Lower leg skin (tissue), 3 donors: ENCODE measurements at regions not wholly inside any gene's neighbourhood (a gene's known extent, or its start where the extent isn't known, plus 50 kb on each side); places are given as distances from the start of the nearest gene placed in this dataset.

Experiments
- POLR2A ChIP-seq, 2 donors: fragments of 450-650 bp; IDR thresholded peaks; one replicate each; pipeline ENCODE4 v1.6.1; 2016 to 2017; ENCODE audit warnings: antibody characterized with exemption in 2 of 2, mild to moderate bottlenecking in 1 of 2, moderate library complexity in 1 of 2
- TF ChIP-seq, protein P1 (sequence below), 3 donors: fragments of 450-650 bp; IDR thresholded peaks; one replicate each; pipeline ENCODE4 v1.5.1; 2016; ENCODE audit warnings: antibody characterized with exemption in 3 of 3, mild to moderate bottlenecking in 3 of 3, moderate library complexity in 2 of 3

- TF ChIP-seq, protein P1, sequence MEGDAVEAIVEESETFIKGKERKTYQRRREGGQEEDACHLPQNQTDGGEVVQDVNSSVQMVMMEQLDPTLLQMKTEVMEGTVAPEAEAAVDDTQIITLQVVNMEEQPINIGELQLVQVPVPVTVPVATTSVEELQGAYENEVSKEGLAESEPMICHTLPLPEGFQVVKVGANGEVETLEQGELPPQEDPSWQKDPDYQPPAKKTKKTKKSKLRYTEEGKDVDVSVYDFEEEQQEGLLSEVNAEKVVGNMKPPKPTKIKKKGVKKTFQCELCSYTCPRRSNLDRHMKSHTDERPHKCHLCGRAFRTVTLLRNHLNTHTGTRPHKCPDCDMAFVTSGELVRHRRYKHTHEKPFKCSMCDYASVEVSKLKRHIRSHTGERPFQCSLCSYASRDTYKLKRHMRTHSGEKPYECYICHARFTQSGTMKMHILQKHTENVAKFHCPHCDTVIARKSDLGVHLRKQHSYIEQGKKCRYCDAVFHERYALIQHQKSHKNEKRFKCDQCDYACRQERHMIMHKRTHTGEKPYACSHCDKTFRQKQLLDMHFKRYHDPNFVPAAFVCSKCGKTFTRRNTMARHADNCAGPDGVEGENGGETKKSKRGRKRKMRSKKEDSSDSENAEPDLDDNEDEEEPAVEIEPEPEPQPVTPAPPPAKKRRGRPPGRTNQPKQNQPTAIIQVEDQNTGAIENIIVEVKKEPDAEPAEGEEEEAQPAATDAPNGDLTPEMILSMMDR (IDR thresholded peaks at IDR 0.05) = no peak
- no peak for TF ChIP-seq POLR2A (IDR thresholded peaks at IDR 0.05)
These were observed 327.8 kb upstream of the MSX2 start for GRCh38 chr5:174396541-174396940.
